GM12878 (cell line): ENCODE measurements at regions not wholly inside any gene's neighbourhood (a gene's known extent, or its start where the extent isn't known, plus 50 kb on each side); places are given as distances from the start of the nearest gene placed in this dataset.
"Not testable (repeated sequence)": the region's sequence is repeated elsewhere in the genome, so short reads cannot be mapped to it uniquely, and the experiment has no call there.

ENCODE experiments used
- BACH1 ChIP-seq: fragments of 450-650 bp; IDR thresholded peaks from 2 replicates; pipeline ENCODE4 v1.6.1; 2017; ENCODE audit warnings: mild to moderate bottlenecking, borderline replicate concordance
- CTCF ChIP-seq, 3 experiments: IDR thresholded peaks in 2 of 3; conservative IDR thresholded peaks in 1 of 3; 2 replicates each; pipeline ENCODE4 v1.5.1; 2011; ENCODE audit warnings: low read depth in 3 of 3, low read length in 3 of 3, mild to moderate bottlenecking in 3 of 3, control low read depth in 2 of 3, moderate library complexity in 2 of 3, inconsistent platforms in 1 of 3, mixed read lengths in 1 of 3; ENCODE audit not compliant: control insufficient read depth in 2 of 3, insufficient read depth in 1 of 3; ENCODE audit errors: extremely low read depth in 1 of 3
- EP300 ChIP-seq, 2 experiments: fragments of 150-350 bp in 1 of 2; IDR thresholded peaks; 2 replicates each; pipeline ENCODE4 v1.6.1; 2011 to 2012; ENCODE audit warnings: low read depth in 2 of 2, low read length in 2 of 2, borderline replicate concordance in 1 of 2, improper control_type of control experiment in 1 of 2, inconsistent platforms in 1 of 2; ENCODE audit not compliant: control insufficient read depth in 1 of 2
- HDGF ChIP-seq: fragments of 450-650 bp; IDR thresholded peaks from 2 replicates; pipeline ENCODE4 v1.6.1; 2016; ENCODE audit warnings: antibody characterized with exemption
- MXI1 ChIP-seq: fragments of 150-350 bp; IDR thresholded peaks from 2 replicates; pipeline ENCODE4 v1.6.1; 2011; ENCODE audit warnings: low read depth, mild to moderate bottlenecking, inconsistent platforms, low read length, improper control_type of control experiment
- POLR2A ChIP-seq: IDR thresholded peaks from 2 replicates; pipeline ENCODE4 v1.6.1; 2011; ENCODE audit warnings: low read depth, mild to moderate bottlenecking, low read length
- PRDM15 ChIP-seq: fragments of 450-650 bp; formaldehyde crosslinking; IDR thresholded peaks from 2 replicates; pipeline ENCODE4 v1.4.0; 2020; ENCODE audit warnings: mild to moderate bottlenecking, moderate library complexity
- ZNF24 ChIP-seq: fragments of 450-650 bp; IDR thresholded peaks from 2 replicates; pipeline ENCODE4 v1.6.1; 2017; ENCODE audit warnings: antibody characterized with exemption, mild to moderate bottlenecking
- ZNF687 ChIP-seq: fragments of 450-650 bp; IDR thresholded peaks from 2 replicates; pipeline ENCODE4 v1.6.1; 2017; ENCODE audit warnings: mild to moderate bottlenecking, moderate library complexity
- ZSCAN29 ChIP-seq: fragments of 450-650 bp; IDR thresholded peaks from 2 replicates; pipeline ENCODE4 v1.6.1; 2017; ENCODE audit warnings: mild to moderate bottlenecking, moderate library complexity

GRCh38 chr6:125458493-125458892 is 156.7 kb upstream of the HDDC2 start:
- TF ChIP-seq ZNF24; EP300 (IDR thresholded peaks at IDR 0.05; ENCODE audit: borderline replicate concordance in 1 of 2, control insufficient read depth in 1 of 2, low read depth in 2 of 2, low read length in 2 of 2); MXI1; HDGF; BACH1; ZSCAN29; ZNF687; PRDM15 (CRISPR knock-in tag); CTCF (IDR thresholded peaks at IDR 0.05 in 2 of 3, conservative IDR thresholded peaks at IDR 0.05 in 1 of 3; ENCODE audit: control insufficient read depth in 2 of 3, extremely low read depth in 1 of 3, insufficient read depth in 1 of 3, low read depth in 3 of 3, low read length in 3 of 3); POLR2A: not testable (repeated sequence)
